ENCODE measurements at regions not wholly inside any gene's neighbourhood (a gene's known extent, or its start where the extent isn't known, plus 50 kb on each side); places are given as distances from the start of the nearest gene placed in this dataset.

GRCh38 chr10:3671386-3671955, 113.5 kb downstream of the KLF6 start:
- FAIRE-seq (no peak), DNase-seq (ENCODE audit: insufficient read length) (no peak)
- TF ChIP-seq POLR2AphosphoS5 (IDR thresholded peaks at IDR 0.05; ENCODE audit: low read depth, low read length) (no peak), POLR2A (IDR thresholded peaks at IDR 0.05; ENCODE audit: low read depth, low read length) (no peak), TAF1 (IDR thresholded peaks at IDR 0.05; ENCODE audit: borderline replicate concordance, low read depth, low read length) (no peak)

GRCh38 chr10:3668966-3669330, 116.1 kb downstream of the KLF6 start:
- TF ChIP-seq POLR2AphosphoS5 (IDR thresholded peaks at IDR 0.05; ENCODE audit: low read depth, low read length) (no peak), POLR2A (IDR thresholded peaks at IDR 0.05; ENCODE audit: low read depth, low read length) (no peak), TAF1 (IDR thresholded peaks at IDR 0.05; ENCODE audit: borderline replicate concordance, low read depth, low read length) (no peak)
- FAIRE-seq = no peak
- no peak for DNase-seq (ENCODE audit: insufficient read length)

DNA sequence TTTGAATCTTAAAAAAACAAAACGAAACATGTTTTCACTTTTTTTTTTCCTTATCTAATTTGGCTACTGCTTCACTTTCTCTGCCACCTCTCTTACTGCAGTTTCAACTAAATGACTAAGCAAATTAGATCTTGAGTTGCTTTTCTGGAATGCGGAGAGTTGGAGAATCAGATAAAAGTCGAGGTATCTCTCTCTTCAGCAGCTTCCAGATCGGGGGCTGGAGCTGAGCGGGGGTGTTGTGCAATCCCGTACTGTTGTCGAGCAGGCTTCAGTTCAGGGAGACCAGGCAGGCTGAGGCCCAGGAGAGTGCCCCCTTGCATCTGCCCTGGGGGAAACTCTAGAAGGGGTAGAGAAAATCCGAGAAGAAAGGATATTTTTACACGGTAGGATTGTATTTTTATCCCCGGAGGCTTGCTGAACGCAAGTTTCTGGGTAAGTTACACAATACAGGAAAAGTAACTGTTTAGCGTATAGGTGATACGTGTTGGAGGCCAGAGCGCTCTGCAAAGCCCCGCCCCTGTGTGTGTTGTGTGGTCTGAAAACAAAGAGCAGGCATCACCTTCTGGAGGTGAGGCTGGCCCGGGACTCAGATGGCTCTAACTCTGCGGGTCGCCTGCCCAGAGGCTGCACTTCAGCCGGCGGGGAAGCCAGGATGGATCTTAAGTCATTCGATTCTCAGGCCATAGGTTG, 116.6 kb downstream of the KLF6 start:
- FAIRE-seq = no peak
- no peak for DNase-seq (ENCODE audit: insufficient read length)
- TF ChIP-seq POLR2AphosphoS5 (IDR thresholded peaks at IDR 0.05; ENCODE audit: low read depth, low read length) = no peak
- no peak for TF ChIP-seq TAF1 (IDR thresholded peaks at IDR 0.05; ENCODE audit: borderline replicate concordance, low read depth, low read length)
- TF ChIP-seq POLR2A (IDR thresholded peaks at IDR 0.05; ENCODE audit: low read depth, low read length) = no peak

GRCh38 chr10:3666525-3667302, 118.3 kb downstream of the KLF6 start:
- DNase-seq (ENCODE audit: insufficient read length) (no peak), FAIRE-seq (peak; percentile 17)
- TF ChIP-seq POLR2AphosphoS5 (IDR thresholded peaks at IDR 0.05; ENCODE audit: low read depth, low read length) = no peak
- TF ChIP-seq POLR2A (IDR thresholded peaks at IDR 0.05; ENCODE audit: low read depth, low read length) = no peak
- TF ChIP-seq TAF1 (IDR thresholded peaks at IDR 0.05; ENCODE audit: borderline replicate concordance, low read depth, low read length) = no peak

GRCh38 chr10:3665316-3665908, 119.6 kb downstream of the KLF6 start:
- TF ChIP-seq TAF1 (IDR thresholded peaks at IDR 0.05; ENCODE audit: borderline replicate concordance, low read depth, low read length) (no peak), POLR2AphosphoS5 (IDR thresholded peaks at IDR 0.05; ENCODE audit: low read depth, low read length) (no peak), POLR2A (IDR thresholded peaks at IDR 0.05; ENCODE audit: low read depth, low read length) (no peak)
- DNase-seq (ENCODE audit: insufficient read length) (no peak), FAIRE-seq (no peak)

DNA sequence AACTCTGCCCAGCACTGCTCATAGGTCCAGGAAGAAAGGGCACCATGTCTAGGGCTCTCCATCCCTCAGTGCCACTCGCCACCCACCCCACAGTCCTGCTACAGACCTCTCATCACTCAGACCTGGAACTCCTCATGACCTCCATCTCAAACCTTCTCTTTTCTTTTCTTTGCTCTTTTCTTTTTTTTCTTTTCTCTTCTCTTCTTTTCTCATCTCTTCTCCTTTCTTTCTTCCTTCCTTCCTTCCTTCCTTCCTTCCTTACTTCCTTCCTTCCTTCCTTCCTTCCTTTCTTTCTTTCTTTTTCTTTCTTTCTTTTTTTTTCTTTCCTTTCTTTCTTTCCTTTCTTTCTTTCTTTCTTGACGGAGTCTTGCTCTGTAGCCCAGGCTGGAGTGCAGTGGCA, 122.2 kb downstream of the KLF6 start:
- TF ChIP-seq POLR2A (IDR thresholded peaks at IDR 0.05; ENCODE audit: low read depth, low read length) (no peak), POLR2AphosphoS5 (IDR thresholded peaks at IDR 0.05; ENCODE audit: low read depth, low read length) (no peak), TAF1 (IDR thresholded peaks at IDR 0.05; ENCODE audit: borderline replicate concordance, low read depth, low read length) (no peak)
- FAIRE-seq = no peak
- no peak for DNase-seq (ENCODE audit: insufficient read length)

GRCh38 chr10:3661271-3661670, 123.7 kb downstream of the KLF6 start:
- no peak for TF ChIP-seq TAF1 (IDR thresholded peaks at IDR 0.05; ENCODE audit: borderline replicate concordance, low read depth, low read length)
- no peak for TF ChIP-seq POLR2AphosphoS5 (IDR thresholded peaks at IDR 0.05; ENCODE audit: low read depth, low read length)
- TF ChIP-seq POLR2A (IDR thresholded peaks at IDR 0.05; ENCODE audit: low read depth, low read length) = no peak
- DNase-seq (ENCODE audit: insufficient read length) = no peak
- FAIRE-seq = no peak

- DNase-seq (ENCODE audit: insufficient read length) (no peak), FAIRE-seq (no peak)
- TF ChIP-seq TAF1 (IDR thresholded peaks at IDR 0.05; ENCODE audit: borderline replicate concordance, low read depth, low read length) = no peak
- no peak for TF ChIP-seq POLR2AphosphoS5 (IDR thresholded peaks at IDR 0.05; ENCODE audit: low read depth, low read length)
- TF ChIP-seq POLR2A (IDR thresholded peaks at IDR 0.05; ENCODE audit: low read depth, low read length) = no peak
These were observed 124.3 kb downstream of the KLF6 start for GRCh38 chr10:3660753-3661152.

GRCh38 chr10:3659203-3659917, 125.6 kb downstream of the KLF6 start:
- TF ChIP-seq TAF1 (IDR thresholded peaks at IDR 0.05; ENCODE audit: borderline replicate concordance, low read depth, low read length) (no peak), POLR2A (IDR thresholded peaks at IDR 0.05; ENCODE audit: low read depth, low read length) (no peak), POLR2AphosphoS5 (IDR thresholded peaks at IDR 0.05; ENCODE audit: low read depth, low read length) (no peak)

DNA sequence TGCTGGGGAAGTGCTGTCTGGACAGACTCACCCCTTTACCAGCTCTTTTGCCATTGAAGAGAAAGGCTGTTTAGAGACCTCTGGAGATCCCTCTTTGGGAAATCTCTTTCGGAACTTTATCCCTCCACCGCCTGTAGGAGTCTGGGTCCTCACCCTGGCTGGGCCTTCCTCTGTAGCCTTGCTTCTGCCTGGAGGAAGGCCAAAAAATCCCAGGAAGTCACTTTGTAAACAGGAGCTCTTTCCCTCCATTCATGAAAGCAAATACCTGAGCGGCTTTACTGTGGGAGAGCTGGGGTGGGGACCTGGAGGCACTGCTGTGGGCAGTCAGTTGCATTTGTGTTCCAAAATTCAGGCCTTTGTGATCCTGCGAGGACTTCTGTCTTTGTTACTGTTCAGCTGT, 126.2 kb downstream of the KLF6 start:
- TF ChIP-seq TAF1 (IDR thresholded peaks at IDR 0.05; ENCODE audit: borderline replicate concordance, low read depth, low read length) (no peak), POLR2AphosphoS5 (IDR thresholded peaks at IDR 0.05; ENCODE audit: low read depth, low read length) (no peak), POLR2A (IDR thresholded peaks at IDR 0.05; ENCODE audit: low read depth, low read length) (no peak)
- DNase-seq (ENCODE audit: insufficient read length) = no peak
- FAIRE-seq = no peak

More at GRCh38 chr10:3659203-3659917, 125.6 kb downstream of the KLF6 start:
- no peak for FAIRE-seq
- DNase-seq (ENCODE audit: insufficient read length) = no peak

GRCh38 chr10:3656214-3656613, 128.8 kb downstream of the KLF6 start:
- no peak for TF ChIP-seq POLR2AphosphoS5 (IDR thresholded peaks at IDR 0.05; ENCODE audit: low read depth, low read length)
- TF ChIP-seq TAF1 (IDR thresholded peaks at IDR 0.05; ENCODE audit: borderline replicate concordance, low read depth, low read length) = no peak
- no peak for DNase-seq (ENCODE audit: insufficient read length)
- no peak for FAIRE-seq

Measured in GM12892 (cell line).